CD1c-positive myeloid dendritic cell (primary cell): ENCODE measurements at regions not wholly inside any gene's neighbourhood (a gene's known extent, or its start where the extent isn't known, plus 50 kb on each side); places are given as distances from the start of the nearest gene placed in this dataset.
A peak's percentile ranks its signal among the peaks of the same experiment; 100 is the strongest.
"Not testable (repeated sequence)": the region's sequence is repeated elsewhere in the genome, so short reads cannot be mapped to it uniquely, and the experiment has no call there.

Source experiments
- DNase-seq: peaks from one replicate; pipeline ENCODE4 v3.0.0-alpha.2; 2016; ENCODE audit errors: extremely low spot score

- DNase-seq = no peak
Observed at GRCh38 chr12:74685385-74685784, 147.8 kb downstream of the ATXN7L3B start.

- peak; percentile 8 for DNase-seq
Observed at GRCh38 chr12:74689071-74689655, 151.5 kb downstream of the ATXN7L3B start.

- DNase-seq = no peak
Observed at GRCh38 chr12:74689929-74690328, 152.3 kb downstream of the ATXN7L3B start.

GRCh38 chr12:74719447-74719846 is 181.8 kb downstream of the ATXN7L3B start:
- no peak for DNase-seq

- DNase-seq = no peak
Observed at GRCh38 chr12:74722709-74723108, 185.1 kb downstream of the ATXN7L3B start.

- no peak for DNase-seq
Observed at GRCh38 chr12:74725154-74725553, 187.5 kb downstream of the ATXN7L3B start.

GRCh38 chr12:74728006-74728405 is 190.4 kb downstream of the ATXN7L3B start:
- no peak for DNase-seq

GRCh38 chr12:74732164-74732784 is 194.6 kb downstream of the ATXN7L3B start:
- no peak for DNase-seq

- no peak for DNase-seq
Observed at GRCh38 chr12:74732826-74733225, 195.2 kb downstream of the ATXN7L3B start.

GRCh38 chr12:74741112-74741511 is 203.5 kb downstream of the ATXN7L3B start:
- no peak for DNase-seq

GRCh38 chr12:74747305-74747704 is 209.7 kb downstream of the ATXN7L3B start:
- DNase-seq = no peak

GRCh38 chr12:74751441-74751840 is 213.8 kb downstream of the ATXN7L3B start:
- no peak for DNase-seq

GRCh38 chr12:74752215-74752614 is 214.6 kb downstream of the ATXN7L3B start:
- no peak for DNase-seq

- DNase-seq = no peak
Observed at GRCh38 chr12:74770552-74770951, 232.9 kb downstream of the ATXN7L3B start.

- no peak for DNase-seq
Observed at GRCh38 chr12:74775276-74775675, 237.6 kb downstream of the ATXN7L3B start.

- no peak for DNase-seq
Observed at GRCh38 chr12:74776378-74776777, 238.7 kb downstream of the ATXN7L3B start.

GRCh38 chr12:74780182-74780849 is 242.7 kb downstream of the ATXN7L3B start:
- DNase-seq = no peak

- not testable (repeated sequence) for DNase-seq
Observed at GRCh38 chr12:74780850-74781241, 243.2 kb downstream of the ATXN7L3B start.

GRCh38 chr12:74781991-74782485 is 244.4 kb downstream of the ATXN7L3B start:
- no peak for DNase-seq

GRCh38 chr12:74790931-74791330 is 253.3 kb downstream of the ATXN7L3B start:
- DNase-seq = no peak

- DNase-seq = no peak
Observed at GRCh38 chr12:74791365-74791764, 253.7 kb downstream of the ATXN7L3B start.

- no peak for DNase-seq
Observed at GRCh38 chr12:74794522-74794921, 256.9 kb downstream of the ATXN7L3B start.

GRCh38 chr12:74801625-74802024 is 264.0 kb downstream of the ATXN7L3B start:
- DNase-seq = no peak
